Stimulated activated CD4-positive, alpha-beta T cell treated with anti-CD3 and anti-CD28 coated beads, Interleukin-1b, Interleukin-23, amount 100 ng/mL, for 48 hours (primary cell): ENCODE measurements at regions not wholly inside any gene's neighbourhood (a gene's known extent, or its start where the extent isn't known, plus 50 kb on each side); places are given as distances from the start of the nearest gene placed in this dataset.

Experiments used
- DNase-seq: peaks from one replicate; pipeline ENCODE4 v3.0.0-alpha.2; 2020

- no peak for DNase-seq
Measured at GRCh38 chr22:48153726-48154125, 1391.3 kb downstream of the TBC1D22A start.

- DNase-seq: no peak
Measured at GRCh38 chr22:48152916-48153315, 1390.5 kb downstream of the TBC1D22A start.

DNA sequence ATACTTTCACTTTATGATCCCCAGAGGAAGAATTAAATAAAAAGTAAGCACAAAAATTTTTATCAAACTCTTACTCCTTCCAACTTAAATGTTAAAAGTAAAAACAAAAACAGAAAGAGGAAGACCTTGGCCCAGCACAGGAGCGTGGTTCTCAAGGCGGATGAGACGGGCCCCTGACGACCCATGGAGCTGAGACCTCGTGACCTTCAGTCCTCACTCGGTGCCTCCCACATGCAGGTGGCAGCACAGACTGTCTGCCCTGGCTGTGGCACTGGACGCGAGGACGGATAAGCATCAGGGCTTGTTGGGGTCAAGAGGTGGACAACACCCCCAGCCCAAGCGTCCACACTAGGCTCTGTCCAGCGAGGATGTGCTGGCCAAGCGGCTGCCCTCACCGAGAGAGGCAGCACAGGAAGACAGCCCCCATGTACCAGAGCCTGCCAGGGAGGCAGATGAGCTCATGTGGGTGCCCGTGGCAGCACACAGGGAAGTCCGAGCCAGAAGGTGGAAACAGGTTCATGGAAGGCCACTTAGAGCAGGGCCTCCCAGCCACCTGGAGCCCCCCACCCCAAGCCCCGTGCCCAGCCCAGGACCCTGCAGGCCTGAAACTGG lies 1389.8 kb downstream of the TBC1D22A start:
- no peak for DNase-seq

DNA sequence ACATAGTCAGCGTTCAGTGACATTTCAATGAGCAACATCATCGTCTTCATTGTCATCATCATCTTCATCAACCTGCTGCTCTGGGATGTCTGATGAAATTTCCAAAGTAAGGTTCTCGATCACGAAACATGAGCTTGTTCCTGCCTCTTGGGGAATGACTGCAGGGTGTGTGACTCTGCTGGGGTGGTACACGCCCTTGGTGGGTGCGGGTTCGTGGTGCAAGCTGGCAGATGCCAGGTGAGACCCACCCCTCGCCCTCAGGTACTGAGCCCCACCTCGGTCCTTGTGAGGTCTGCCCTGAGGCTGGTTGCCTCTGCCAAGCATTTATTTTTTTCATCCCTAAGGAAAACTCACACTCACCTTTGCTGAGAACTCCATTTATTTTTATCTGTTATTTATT lies 1389.2 kb downstream of the TBC1D22A start:
- DNase-seq: no peak

- DNase-seq: no peak
Measured at GRCh38 chr22:48147831-48148230, 1385.4 kb downstream of the TBC1D22A start.

DNA sequence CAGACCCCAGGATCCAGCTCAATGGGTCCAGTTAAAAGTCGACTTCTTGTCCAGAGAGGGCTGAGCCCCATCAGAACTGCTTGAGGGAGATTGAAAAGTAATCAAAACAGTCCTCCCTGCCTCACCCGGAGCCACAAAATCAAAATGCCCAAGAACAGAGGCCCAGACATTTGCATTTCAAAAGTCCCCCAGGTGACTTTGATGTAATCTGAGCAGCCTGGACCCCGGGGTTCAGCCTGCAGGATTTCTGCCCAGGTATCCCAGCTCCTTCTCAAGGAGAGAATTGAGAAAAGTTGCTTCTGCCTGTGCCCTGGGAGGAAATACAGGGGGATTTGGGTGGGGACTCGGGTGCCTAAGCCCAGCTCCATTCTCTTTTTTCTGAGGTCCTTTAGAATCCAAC lies 1385.0 kb downstream of the TBC1D22A start:
- no peak for DNase-seq

GRCh38 chr22:48146426-48146825 lies 1384.0 kb downstream of the TBC1D22A start:
- no peak for DNase-seq

DNA sequence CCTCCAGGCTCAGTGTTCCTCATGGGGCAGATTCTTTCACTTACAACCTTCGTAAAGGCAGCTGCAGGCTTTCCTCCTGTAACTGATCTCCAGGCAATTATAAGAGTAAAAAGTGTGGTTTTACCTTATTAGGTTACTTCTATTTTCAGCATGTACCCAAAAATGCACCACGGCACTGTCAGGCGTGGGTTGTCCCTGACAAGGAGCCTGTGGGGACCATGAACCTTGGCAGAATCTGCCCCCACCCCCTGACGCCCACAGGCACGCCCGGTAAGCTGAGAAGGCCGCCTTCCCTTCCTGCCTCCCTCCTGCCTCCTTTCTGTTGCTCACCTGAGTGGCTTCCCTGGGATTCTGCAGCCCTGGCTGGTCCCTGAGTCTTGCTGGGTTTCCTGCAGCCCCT lies 1383.3 kb downstream of the TBC1D22A start:
- DNase-seq: no peak

GRCh38 chr22:48144318-48144717 lies 1381.9 kb downstream of the TBC1D22A start:
- DNase-seq: no peak

DNA sequence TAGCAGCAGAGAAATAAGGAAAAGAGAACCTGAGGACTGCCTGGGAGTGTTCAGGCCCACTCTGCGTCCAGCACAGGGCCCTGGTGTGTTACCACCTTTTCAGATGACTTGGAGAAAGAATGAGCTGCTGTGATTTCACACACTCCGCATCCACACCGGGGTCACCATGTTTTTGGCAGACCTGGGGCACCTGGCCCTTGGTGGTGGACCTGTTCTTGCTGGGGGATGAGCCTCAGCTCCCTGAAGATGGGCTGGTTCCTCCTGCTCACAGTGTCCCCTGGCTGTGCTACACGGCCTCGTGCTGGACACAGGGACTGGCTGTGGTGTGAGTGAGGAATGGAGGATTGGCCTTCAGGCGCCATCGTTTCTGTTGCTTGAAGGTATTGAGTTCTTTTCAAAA lies 1381.4 kb downstream of the TBC1D22A start:
- DNase-seq: no peak

DNA sequence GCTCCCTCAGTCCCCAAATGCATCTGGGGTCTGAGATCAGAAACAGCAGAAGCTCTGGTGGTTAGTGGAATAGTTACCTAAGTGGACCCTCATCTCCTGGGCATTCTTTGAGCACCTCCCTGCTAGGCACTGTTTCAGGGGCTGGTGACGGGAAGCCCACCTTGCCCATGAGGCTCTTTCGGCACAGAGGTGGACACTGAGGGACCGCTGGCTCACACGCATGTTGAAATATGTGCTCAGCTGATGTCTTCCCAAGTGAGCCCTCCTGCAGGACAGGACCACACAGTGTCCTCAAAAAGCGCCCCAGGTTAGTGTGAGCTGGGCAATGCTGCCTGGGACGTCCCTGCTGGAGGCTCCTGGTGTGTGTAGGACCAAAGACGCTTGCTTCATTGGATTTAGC lies 1379.9 kb downstream of the TBC1D22A start:
- DNase-seq: no peak

- DNase-seq: no peak
Measured at GRCh38 chr22:48141301-48141700, 1378.9 kb downstream of the TBC1D22A start.

DNA sequence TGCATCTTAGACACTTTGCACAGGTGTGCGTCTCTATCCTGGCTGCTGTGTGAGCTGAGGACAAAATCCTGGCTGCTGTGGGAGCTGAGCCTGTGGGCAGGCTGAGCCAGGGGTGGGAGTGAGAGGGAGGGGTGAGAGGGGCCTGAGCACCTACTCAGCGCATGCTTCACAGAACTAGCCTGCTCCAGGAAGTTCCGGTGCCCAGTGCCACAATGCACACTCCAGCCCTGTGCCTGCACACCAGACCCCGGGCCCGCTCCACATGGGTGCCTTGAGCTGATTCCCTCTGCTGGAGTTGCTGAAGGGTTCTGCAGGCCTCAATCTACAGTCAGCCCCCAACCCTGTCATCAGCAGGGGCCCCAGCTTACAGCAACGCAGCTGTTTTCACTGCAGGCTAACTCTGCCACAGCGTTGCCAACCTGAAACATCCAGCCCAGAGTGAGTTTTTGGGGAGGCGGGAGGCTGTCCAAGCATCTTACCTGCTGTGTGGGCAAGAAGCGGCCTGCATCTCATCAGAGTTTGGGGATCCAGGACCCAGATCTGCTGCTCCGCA lies 1377.9 kb downstream of the TBC1D22A start:
- DNase-seq: no peak

GRCh38 chr22:48139776-48140175 lies 1377.3 kb downstream of the TBC1D22A start:
- DNase-seq: no peak

DNA sequence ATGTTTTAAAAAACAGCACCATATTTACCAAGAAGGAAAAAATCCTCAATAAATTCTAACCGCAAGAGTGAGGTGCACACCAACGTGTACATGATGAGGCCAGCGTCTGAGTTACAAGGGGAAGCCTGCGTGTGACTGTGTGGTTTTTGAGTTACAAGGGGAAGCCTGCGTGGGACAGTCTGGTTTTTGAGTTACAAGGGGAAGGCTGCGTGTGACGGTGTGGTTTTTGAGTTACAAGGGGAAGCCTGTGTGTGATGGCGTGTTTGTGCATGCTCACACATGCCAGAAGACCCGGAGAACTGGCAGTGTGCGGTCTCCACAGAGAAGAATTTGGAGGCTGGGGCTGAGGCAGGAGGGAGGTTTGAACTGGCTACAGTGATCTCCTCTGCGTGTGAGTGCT lies 1376.4 kb downstream of the TBC1D22A start:
- DNase-seq: no peak

DNA sequence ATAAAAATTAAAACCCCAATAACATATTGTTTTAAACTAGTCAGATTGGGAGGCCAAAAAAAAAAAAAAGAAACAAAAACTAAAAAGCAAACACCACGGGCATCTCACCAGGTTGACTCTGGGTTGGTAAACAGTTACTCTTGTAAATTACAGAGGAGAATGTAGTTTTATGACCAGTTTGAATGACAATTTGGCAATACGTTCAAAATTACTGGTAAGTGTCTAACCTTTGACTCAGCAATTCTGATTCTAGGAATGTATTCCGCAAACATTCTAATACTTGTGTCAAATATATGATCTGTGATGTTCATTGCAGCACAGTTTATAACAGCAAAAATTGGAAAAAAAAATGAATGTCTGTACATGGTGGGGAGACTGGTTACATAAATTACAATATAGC lies 1376.0 kb downstream of the TBC1D22A start:
- DNase-seq: no peak

GRCh38 chr22:48137640-48138039 lies 1375.2 kb downstream of the TBC1D22A start:
- no peak for DNase-seq

DNA sequence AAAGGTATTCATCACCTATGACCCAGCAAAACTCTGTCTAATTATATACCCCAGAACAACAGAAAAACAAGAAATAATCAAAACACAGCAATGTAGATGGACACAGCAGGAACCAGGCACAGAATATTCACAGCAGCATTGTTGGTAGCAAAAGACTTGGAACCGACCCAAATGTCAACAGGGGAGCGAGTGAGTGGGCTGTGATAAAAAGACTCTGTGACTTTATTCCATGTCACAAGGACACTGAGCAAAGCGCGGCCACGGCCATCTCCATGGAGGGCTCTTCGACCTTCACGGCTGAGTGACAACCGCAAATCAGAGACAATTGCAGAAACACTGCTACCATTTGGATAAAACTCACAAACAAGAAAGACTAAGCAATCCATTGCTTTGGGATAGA lies 1373.1 kb downstream of the TBC1D22A start:
- DNase-seq: no peak

DNA sequence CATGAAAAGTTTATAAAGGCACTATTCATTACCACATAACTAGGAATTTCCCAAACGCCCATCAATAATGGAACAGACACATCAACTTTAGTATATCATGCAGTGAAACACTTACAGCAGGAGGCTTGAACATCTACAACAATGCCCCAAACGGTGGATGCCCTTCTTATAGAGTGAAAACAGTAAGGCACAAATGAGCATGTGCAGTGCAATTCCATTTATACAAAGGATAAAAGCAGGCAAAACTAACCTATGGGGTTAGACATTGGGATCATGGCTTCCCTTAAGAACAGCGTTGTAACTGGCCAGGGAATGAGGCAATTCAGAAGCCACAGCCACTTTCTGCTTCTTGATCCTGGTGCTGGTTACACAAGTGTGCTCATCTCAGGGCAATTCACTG lies 1363.0 kb downstream of the TBC1D22A start:
- no peak for DNase-seq

GRCh38 chr22:48121984-48122383 lies 1359.5 kb downstream of the TBC1D22A start:
- no peak for DNase-seq

DNA sequence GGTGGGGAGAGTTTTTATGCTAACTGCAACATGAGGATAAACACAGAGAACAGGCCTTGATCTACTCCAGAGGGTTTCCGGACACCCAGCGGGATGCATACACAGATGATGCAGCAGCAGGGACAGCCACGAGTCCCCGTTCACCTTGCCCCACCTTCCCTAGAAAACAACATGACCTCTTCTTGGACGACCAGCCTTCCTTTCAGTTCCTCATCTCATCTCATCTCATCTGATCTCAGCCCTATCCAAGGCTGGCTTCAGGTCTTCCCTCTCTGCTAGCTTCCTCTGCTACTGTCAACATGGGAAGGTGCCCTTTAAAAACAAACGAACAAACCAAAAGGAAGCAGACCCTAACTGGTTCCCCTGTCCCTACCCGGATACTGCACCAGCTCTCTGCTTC lies 1356.2 kb downstream of the TBC1D22A start:
- DNase-seq: no peak

- DNase-seq: no peak
Measured at GRCh38 chr22:48116871-48117270, 1354.4 kb downstream of the TBC1D22A start.

DNA sequence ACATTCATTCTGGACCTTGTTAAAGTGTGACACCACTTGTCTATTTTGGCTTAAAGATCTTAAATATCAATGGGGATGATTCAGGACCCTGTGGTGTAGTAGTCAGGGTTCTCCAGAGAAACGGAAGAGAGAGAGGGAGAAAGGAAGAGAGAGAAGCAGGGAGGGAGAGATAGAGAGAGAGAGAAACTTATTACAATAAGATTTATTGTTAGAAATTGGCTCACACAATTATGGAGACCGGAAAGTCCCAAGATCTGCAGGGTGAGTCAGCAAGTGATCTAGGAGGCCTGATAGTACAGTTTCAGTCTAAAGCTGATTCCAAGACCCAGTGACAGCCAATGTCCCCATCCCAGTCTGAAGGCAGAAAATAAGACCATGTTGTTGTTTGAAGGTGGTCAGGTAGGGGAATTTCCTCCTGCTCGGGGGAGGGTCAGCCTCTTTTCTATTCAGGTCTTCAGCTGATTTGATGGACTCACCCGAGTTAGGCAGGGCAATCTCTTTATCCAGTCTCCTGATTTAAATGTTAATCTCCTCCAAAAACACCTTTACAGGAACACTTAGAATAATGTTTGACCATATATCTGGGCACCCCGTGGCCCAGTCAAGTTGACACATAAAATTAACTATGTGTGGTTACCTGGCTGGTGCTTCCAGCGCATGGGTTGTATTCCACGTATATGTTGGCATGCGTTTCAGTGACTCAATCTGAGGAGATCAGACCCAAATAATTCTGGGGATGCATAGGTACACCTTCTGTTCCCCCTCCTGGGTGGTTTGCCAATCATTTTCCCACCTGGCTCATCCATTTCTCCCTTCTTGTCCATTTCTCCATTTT lies 1350.5 kb downstream of the TBC1D22A start:
- DNase-seq: no peak

GRCh38 chr22:48106715-48107259 lies 1344.3 kb downstream of the TBC1D22A start:
- no peak for DNase-seq
